Skeletal muscle cell (primary cell): ENCODE measurements at regions not wholly inside any gene's neighbourhood (a gene's known extent, or its start where the extent isn't known, plus 50 kb on each side); places are given as distances from the start of the nearest gene placed in this dataset.

Experiments
- DNase-seq: peaks from one replicate; pipeline ENCODE4 v3.0.0-alpha.2; 2010; ENCODE audit warnings: low read depth
- H3K4me3 ChIP-seq: 2 replicates; pipeline ENCODE4 v1.5.1; 2011; ENCODE audit warnings: low read depth, mild to moderate bottlenecking, control low read depth, low read length, moderate library complexity

- H3K4me3 ChIP-seq, result no peak overlapping the region
- no peak for DNase-seq
These were observed 268.2 kb downstream of the SH3GL2 start for GRCh38 chr9:17846948-17847655.

DNA sequence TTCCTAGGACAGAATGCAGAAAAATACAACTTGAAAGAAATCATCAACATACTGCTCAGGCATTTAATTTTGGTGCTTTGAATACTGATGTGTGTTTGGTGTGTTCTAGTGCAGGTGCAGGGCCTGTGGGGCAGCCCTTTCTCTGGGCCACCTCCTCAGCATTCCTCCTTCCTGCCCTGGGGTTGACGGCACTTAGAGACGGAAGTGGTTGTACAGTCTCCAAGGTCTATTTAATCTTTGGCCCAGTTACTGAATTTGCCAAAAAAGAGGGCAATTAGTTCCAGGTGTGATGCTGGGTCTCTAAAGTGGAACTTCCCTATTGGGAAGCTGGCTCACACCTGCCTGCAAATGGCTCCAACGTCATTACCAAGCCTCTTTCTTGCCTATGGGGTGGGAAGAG lies 269.0 kb downstream of the SH3GL2 start:
- no peak for DNase-seq
- H3K4me3 ChIP-seq, result no peak overlapping the region

DNA sequence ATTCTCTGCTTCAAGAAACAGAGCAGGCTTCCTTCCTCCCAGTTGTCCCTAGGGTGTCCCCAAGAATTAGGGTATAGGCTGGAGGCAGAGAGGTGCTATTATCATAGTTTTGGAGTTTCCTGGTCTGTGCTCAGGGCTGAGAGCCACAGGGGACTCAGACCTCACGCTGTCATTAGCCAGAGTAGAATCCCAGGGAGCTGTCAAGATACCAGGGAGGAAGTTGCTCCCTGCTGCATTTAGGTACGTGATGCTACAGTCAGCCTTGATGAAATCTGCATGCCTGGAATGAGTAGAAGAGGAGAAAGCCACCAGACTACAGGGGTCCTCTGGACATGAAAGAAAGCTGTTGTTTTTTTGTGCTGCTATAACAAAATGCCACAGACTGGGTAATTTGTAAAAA lies 273.2 kb downstream of the SH3GL2 start:
- no peak for DNase-seq
- H3K4me3 ChIP-seq, result no peak overlapping the region

GRCh38 chr9:17854487-17854886 lies 275.6 kb downstream of the SH3GL2 start:
- no peak overlapping the region for H3K4me3 ChIP-seq
- no peak for DNase-seq

- DNase-seq, result no peak
- no peak overlapping the region for H3K4me3 ChIP-seq
These were observed 278.1 kb downstream of the SH3GL2 start for GRCh38 chr9:17856995-17857394.

DNA sequence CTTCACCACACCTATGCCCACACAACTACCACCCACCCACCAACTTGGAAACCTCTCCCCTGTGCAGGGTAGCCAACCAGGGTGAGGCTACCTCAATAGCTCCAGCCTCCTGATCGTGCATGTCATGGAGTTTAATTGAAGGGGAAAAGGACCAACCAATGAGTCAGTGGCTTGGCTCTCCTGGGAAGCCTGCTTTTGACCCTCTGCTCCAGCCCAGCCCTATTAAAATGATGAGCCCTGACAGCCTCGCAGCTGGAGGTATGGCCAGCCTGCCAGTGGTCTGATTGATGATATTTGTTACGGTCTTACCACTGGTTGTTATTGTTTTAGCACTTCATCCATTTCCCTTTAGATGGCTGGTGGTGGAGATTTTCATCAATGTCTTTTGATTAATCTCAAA lies 280.4 kb downstream of the SH3GL2 start:
- H3K4me3 ChIP-seq, result no peak overlapping the region
- DNase-seq, result no peak

- H3K4me3 ChIP-seq, result no peak overlapping the region
- DNase-seq, result no peak
These were observed 281.1 kb downstream of the SH3GL2 start for GRCh38 chr9:17859987-17860386.

GRCh38 chr9:17862101-17862500 lies 283.2 kb downstream of the SH3GL2 start:
- H3K4me3 ChIP-seq, result no peak overlapping the region
- DNase-seq, result no peak

DNA sequence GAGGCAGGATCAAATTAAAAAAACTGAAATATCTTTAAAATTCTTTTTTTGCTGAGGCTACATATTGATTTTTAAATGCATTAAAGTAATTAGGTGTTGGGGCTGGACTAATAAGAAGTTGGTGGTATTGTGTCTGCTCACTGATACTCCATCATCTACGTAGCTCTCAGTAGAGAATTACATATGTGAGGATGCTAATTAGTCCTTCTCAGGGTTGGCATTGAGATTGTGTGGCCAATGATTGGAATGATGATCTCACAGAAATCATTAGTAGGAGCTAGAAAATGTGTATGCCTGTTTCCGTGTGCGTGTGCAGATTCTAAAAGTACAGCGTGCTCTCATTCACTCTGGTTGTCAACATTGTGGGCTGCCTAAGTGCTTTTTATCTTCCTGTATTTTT lies 283.8 kb downstream of the SH3GL2 start:
- no peak for DNase-seq
- H3K4me3 ChIP-seq, result no peak overlapping the region

DNA sequence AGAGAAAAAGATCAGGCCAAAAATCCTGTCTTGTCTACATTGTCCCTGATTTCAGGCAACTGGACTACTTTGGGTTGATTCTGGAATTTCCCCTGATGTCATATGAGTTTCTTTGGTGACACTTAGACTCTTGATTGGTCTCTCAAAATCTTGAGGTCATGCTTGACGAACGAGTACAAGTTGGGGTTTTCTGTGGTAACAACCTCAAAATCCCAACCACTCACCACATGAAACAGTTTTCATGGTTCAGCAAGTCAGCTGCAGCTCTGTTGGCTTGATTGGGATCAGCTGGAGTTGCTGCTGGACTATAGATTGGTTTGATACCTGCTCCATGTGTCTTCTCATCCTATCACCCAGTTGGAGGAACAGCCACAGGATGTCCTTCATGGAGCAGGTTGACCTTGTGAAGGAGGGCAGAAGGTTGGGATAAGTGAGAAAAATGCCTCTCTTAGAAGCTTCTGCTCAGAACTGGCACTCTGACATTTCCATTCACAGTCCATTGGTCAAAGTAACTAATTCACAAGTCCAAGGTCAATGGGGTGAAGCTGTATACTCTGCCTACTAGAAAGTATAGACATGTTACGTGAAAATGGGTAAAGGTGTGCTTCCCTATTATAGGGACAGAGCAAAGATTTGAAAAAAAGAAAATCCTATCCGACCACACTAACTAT lies 284.5 kb downstream of the SH3GL2 start:
- no peak overlapping the region for H3K4me3 ChIP-seq
- DNase-seq, result no peak

DNA sequence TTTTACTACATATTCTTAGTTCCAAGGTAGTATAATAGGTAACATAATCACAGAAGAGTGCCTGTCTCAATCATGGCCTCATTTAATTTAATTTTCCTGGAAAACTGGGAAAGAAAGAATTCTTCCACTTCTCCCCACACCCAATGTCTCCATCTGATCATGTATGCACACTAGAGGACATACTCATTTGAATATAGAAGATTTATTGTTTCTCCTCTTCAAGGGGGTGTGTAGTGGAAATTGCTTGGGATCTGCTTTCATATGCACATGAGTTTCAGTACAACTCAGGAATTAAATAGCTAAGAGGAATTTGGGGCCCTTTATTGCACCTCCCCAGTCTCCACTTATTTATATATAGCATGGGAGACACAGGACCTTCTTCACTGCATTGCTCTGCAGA lies 285.1 kb downstream of the SH3GL2 start:
- DNase-seq, result no peak
- no peak overlapping the region for H3K4me3 ChIP-seq

DNA sequence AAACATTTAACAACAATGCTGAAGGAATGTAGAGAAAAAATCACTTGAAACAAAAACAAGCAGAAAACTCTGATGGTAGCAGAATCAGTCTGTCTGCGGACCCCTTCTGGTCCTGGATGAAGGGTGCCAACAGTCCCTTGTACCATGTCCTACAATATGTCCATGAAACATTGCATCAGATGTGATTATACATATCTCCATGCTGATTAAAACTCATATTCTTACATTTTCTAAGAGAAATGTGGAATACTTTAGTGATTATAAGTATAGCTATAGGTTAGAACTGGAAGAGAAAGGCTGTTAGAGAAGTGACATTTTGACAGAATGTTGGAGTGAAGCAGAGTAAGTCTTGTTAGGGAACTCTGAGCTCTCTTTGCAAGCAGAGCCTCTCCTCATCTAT lies 286.1 kb downstream of the SH3GL2 start:
- H3K4me3 ChIP-seq, result no peak overlapping the region
- DNase-seq, result no peak

- no peak for DNase-seq
- H3K4me3 ChIP-seq, result no peak overlapping the region
These were observed 287.0 kb downstream of the SH3GL2 start for GRCh38 chr9:17865881-17866280.

DNA sequence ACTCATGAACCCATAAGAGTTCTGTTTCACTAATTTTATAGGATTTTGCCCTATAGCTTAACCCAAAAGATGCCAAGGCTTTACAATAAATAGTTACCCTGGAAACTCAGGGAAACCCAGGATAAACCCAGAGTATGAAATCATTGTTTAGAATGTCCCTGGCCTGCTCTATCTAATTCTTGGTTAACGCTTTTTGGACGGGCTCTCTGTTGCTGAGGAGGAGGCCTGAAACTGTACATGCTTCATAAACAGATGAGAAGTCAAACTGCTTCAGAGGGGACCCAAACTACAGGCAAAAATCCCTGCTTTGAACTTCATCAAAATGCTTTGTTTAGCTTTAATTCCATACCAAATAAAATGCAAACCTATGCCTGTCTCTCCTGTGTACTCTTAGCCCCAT lies 291.9 kb downstream of the SH3GL2 start:
- no peak for DNase-seq
- no peak overlapping the region for H3K4me3 ChIP-seq

GRCh38 chr9:17871213-17871890 lies 292.5 kb downstream of the SH3GL2 start:
- H3K4me3 ChIP-seq, result no peak overlapping the region
- DNase-seq, result no peak

DNA sequence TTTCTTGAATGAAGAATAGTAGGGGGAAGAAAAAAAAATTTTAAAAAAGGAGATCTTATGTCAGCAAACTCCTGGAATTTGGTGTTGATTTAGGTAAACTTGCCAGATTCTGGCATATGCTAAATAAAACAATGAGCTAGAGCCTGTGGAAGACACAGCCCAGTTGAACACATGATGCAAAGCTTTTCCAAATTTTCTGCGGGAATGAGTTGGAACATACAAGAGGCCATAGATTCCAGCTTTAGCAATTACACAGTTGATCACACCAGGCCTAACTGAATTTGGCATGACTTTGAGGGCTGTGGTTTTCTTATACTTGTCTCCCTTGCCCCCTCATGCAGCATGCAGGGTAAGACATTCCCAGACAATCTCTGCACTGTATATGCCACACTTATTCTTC lies 297.0 kb downstream of the SH3GL2 start:
- no peak for DNase-seq
- no peak overlapping the region for H3K4me3 ChIP-seq

- DNase-seq, result no peak
- no peak overlapping the region for H3K4me3 ChIP-seq
These were observed 297.8 kb downstream of the SH3GL2 start for GRCh38 chr9:17876687-17877086.

DNA sequence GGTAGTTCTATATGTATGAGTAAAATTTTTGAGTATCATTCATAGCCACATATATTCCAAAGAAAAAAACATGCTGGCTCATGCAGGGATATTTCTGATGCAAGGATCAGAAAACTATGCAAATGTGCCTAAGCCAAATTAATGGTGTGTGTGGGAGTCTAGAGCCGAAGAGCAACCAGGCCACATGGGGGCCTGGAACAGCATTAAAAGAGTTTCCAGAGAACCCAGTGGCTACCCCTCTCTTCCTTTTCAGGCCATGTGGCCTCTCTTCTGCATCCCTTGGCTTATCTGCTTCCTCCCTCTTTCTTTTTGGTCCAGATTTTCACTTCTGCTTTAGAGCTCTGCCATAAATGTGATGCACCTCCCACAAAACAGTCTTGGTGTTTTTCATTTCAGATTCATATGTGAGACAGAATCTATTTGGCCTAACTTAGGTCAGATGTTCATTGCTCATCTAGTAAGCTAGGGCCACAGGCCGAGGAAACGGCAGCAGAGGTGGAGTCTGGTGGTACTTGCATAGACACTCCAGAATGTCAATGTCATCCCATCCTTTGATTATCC lies 300.0 kb downstream of the SH3GL2 start:
- H3K4me3 ChIP-seq, result no peak overlapping the region
- DNase-seq, result no peak

DNA sequence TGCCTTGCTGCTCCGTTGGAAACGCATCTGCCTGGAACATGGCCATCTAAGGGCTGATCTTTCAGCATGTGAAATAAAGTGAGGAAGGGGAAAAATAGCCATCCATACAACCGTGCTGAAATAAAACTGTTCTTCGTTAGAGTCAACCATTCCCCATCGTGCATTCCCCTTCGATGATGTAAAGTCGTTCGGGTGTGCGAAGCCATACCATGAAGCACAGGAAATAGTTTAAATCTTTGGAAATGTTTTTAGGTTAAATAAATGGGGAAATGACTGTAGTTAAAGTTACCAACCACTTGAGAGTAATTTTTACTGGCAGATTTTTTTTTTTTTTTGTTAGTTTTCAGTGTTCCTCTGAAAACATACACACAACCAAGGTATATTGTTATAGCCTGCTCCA lies 302.5 kb downstream of the SH3GL2 start:
- DNase-seq, result no peak
- H3K4me3 ChIP-seq, result no peak overlapping the region

DNA sequence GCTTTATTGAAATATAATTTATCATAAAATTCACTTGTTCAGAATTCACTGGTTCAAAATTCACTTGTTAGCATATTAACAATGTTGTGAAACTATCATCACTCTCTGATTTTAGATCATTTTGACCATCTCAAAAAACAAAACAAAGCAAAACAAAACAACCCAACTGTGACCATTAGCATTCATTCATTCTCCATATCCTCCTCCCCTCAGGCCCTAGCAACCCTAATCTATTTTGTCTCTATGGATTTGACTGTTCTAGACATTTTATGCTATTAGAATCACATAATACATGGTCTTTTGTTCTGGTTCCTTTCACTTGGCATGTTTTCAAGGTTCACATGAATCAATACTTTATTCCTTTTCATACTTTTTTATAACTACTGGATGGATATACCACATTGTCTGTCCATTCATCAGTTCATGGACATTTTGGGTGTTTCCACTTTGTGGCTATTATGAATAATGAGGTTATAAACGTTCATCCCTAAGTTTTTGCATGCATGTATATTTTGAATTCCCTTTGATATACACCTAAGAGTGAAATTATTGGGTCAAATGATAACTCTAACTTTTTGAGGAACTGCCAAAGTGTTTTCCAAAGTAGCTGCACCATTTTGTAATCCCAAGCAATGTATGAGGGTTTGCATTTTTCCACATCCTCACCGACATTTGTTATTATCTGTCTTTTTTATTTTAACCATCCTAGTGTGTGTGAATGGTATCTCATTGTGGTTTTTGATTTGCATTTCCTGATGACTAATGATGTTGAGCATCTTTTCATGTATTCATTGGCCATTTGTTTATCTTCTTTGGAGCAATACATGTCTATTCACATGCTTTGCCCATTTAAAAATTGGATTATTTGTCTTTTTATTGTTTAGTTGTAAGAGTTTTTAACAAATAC lies 304.1 kb downstream of the SH3GL2 start:
- H3K4me3 ChIP-seq, result no peak overlapping the region
- no peak for DNase-seq
